HG02571 (cell line): ENCODE measurements at regions not wholly inside any gene's neighbourhood (a gene's known extent, or its start where the extent isn't known, plus 50 kb on each side); places are given as distances from the start of the nearest gene placed in this dataset.

ENCODE experiments used
- ATAC-seq: cut with Tn5 transposase; IDR thresholded peaks from one replicate; pipeline ENCODE4 v1.9.1; 2021; ENCODE audit warnings: mild to moderate bottlenecking, moderate library complexity; ENCODE audit not compliant: unreplicated experiment

GRCh38 chr16:65224471-65224870 is 102.6 kb upstream of the CDH11 start:
- no peak for ATAC-seq

- no peak for ATAC-seq
These were observed 101.5 kb upstream of the CDH11 start for GRCh38 chr16:65223335-65223734.

- no peak for ATAC-seq
These were observed 100.7 kb upstream of the CDH11 start for GRCh38 chr16:65222536-65222935.

- no peak for ATAC-seq
These were observed 100.2 kb upstream of the CDH11 start for GRCh38 chr16:65222049-65222448.

GRCh38 chr16:65219786-65220185 is 97.9 kb upstream of the CDH11 start:
- no peak for ATAC-seq

- ATAC-seq: no peak
These were observed 96.5 kb upstream of the CDH11 start for GRCh38 chr16:65218348-65218747.

GRCh38 chr16:65213866-65214595 is 92.2 kb upstream of the CDH11 start:
- no peak for ATAC-seq

- ATAC-seq: no peak
These were observed 90.9 kb upstream of the CDH11 start for GRCh38 chr16:65212791-65213190.

GRCh38 chr16:65212240-65212639 is 90.4 kb upstream of the CDH11 start:
- ATAC-seq: no peak

GRCh38 chr16:65202461-65202860 is 80.6 kb upstream of the CDH11 start:
- no peak for ATAC-seq

- ATAC-seq: no peak
These were observed 79.6 kb upstream of the CDH11 start for GRCh38 chr16:65201511-65201910.

- ATAC-seq: no peak
These were observed 79.0 kb upstream of the CDH11 start for GRCh38 chr16:65200857-65201256.

GRCh38 chr16:65200156-65200773 is 78.4 kb upstream of the CDH11 start:
- no peak for ATAC-seq

- ATAC-seq: no peak
These were observed 74.7 kb upstream of the CDH11 start for GRCh38 chr16:65196420-65197075.

- ATAC-seq: no peak
These were observed 74.1 kb upstream of the CDH11 start for GRCh38 chr16:65195998-65196397.

- no peak for ATAC-seq
These were observed 63.4 kb upstream of the CDH11 start for GRCh38 chr16:65185241-65185778.

- ATAC-seq: no peak
These were observed 59.3 kb upstream of the CDH11 start for GRCh38 chr16:65181071-65181561.

GRCh38 chr16:65178151-65178550 is 56.3 kb upstream of the CDH11 start:
- ATAC-seq: no peak

- ATAC-seq: no peak
These were observed 54.7 kb upstream of the CDH11 start for GRCh38 chr16:65176603-65177002.

GRCh38 chr16:65172356-65172755 is 50.5 kb upstream of the CDH11 start:
- ATAC-seq: no peak
